IMR-90 (cell line): ENCODE measurements at regions not wholly inside any gene's neighbourhood (a gene's known extent, or its start where the extent isn't known, plus 50 kb on each side); places are given as distances from the start of the nearest gene placed in this dataset.

ENCODE experiments used
- ATAC-seq: fragments of 200-7000 bp; cut with Tn5 transposase; 2 replicates; pipeline ENCODE4 v1.9.1; 2020; ENCODE audit warnings: low read depth, mild to moderate bottlenecking, moderate library complexity
- BruUV-seq: library from RNA; stranded (reverse); fragments of 400-500 nt; replicated peaks from 2 replicates; lab custom pipeline; 2021; lab: Mats Ljungman, UMichigan
- CTCF ChIA-PET: fragments of 300-600 bp; formaldehyde crosslinking; extraction: SDS; loops from one replicate; lab custom pipeline; 2021; ENCODE audit warnings: antibody characterized with exemption; lab: Yijun Ruan, JAX
- POLR2A ChIA-PET: fragments of 300-600 bp; sonication (Branson Sonifier 250); formaldehyde crosslinking; loops from one replicate; lab custom pipeline; 2022; ENCODE audit warnings: antibody characterized with exemption; ENCODE audit not compliant: unreplicated experiment; lab: Charles Lee
- DNase-seq: peaks from one replicate; pipeline ENCODE4 v3.0.0; 2013
- H2AFZ ChIP-seq: replicated peaks from 2 replicates; pipeline ENCODE3; 2013; ENCODE audit warnings: low read length, mild to moderate bottlenecking; ENCODE audit not compliant: poor library complexity
- H2AK5ac ChIP-seq: 2 replicates; pipeline ENCODE4 v1.6.1; 2013; ENCODE audit warnings: low read depth, low read length, inconsistent platforms
- H2AK9ac ChIP-seq: replicated peaks from 2 replicates; pipeline ENCODE3; 2013; ENCODE audit warnings: mild to moderate bottlenecking, low read depth, low read length, moderate library complexity; ENCODE audit not compliant: poor library complexity
- H2BK120ac ChIP-seq: 2 replicates; pipeline ENCODE4 v1.6.1; 2013; ENCODE audit warnings: low read depth, low read length, inconsistent platforms
- H2BK15ac ChIP-seq: 3 replicates; pipeline ENCODE4 v1.6.1; 2013; ENCODE audit warnings: low read depth, low read length, inconsistent platforms
- H2BK20ac ChIP-seq: 2 replicates; pipeline ENCODE4 v1.6.1; 2013; ENCODE audit warnings: low read depth, mild to moderate bottlenecking, inconsistent platforms, low read length, moderate library complexity
- H2BK5ac ChIP-seq: 2 replicates; pipeline ENCODE4 v1.6.1; 2013; ENCODE audit warnings: mild to moderate bottlenecking, low read depth, low read length, inconsistent platforms; ENCODE audit not compliant: poor library complexity, severe bottlenecking
- H3K14ac ChIP-seq: replicated peaks from 2 replicates; pipeline ENCODE4 v1.6.1; 2013; ENCODE audit warnings: low read depth, low read length, inconsistent platforms
- H3K18ac ChIP-seq: 2 replicates; pipeline ENCODE4 v1.6.1; 2013; ENCODE audit warnings: low read depth, low read length, control low read depth
- H3K23ac ChIP-seq: 2 replicates; pipeline ENCODE4 v1.6.1; 2013; ENCODE audit warnings: low read depth, low read length, inconsistent platforms
- H3K27ac ChIP-seq: 2 replicates; pipeline ENCODE4 v1.5.1; 2013; ENCODE audit warnings: mild to moderate bottlenecking, control low read depth, low read length; ENCODE audit not compliant: insufficient read depth
- H3K27me3 ChIP-seq: 2 replicates; pipeline ENCODE4 v1.6.1; 2013; ENCODE audit warnings: low read length; ENCODE audit not compliant: control insufficient read depth, insufficient read depth
- H3K36me3 ChIP-seq: 2 replicates; pipeline ENCODE4 v1.6.1; 2013; ENCODE audit warnings: low read length, mixed read lengths; ENCODE audit not compliant: control insufficient read depth, insufficient read depth
- H3K4ac ChIP-seq: 2 replicates; pipeline ENCODE4 v1.6.1; 2013; ENCODE audit warnings: low read depth, low read length, inconsistent platforms
- H3K4me1 ChIP-seq: 2 replicates; pipeline ENCODE4 v1.6.1; 2013; ENCODE audit warnings: low read length, mixed read lengths; ENCODE audit not compliant: control insufficient read depth, insufficient read depth
- H3K4me2 ChIP-seq: 2 replicates; pipeline ENCODE4 v1.6.1; 2013; ENCODE audit warnings: low read depth, mild to moderate bottlenecking, control low read depth, low read length, moderate library complexity
- H3K4me3 ChIP-seq: 2 replicates; pipeline ENCODE4 v1.5.1; 2013; ENCODE audit warnings: low read depth, mild to moderate bottlenecking, control low read depth, low read length, moderate library complexity; ENCODE audit not compliant: insufficient read depth
- H3K56ac ChIP-seq: 2 replicates; pipeline ENCODE4 v1.6.1; 2013; ENCODE audit warnings: low read length, inconsistent platforms; ENCODE audit not compliant: insufficient read depth; ENCODE audit errors: extremely low read depth
- H3K79me1 ChIP-seq, 2 experiments: 2 replicates each; pipeline ENCODE4 v1.6.1; 2013; ENCODE audit warnings: low read length in 2 of 2, inconsistent platforms in 1 of 2, low read depth in 1 of 2
- H3K9ac ChIP-seq: 2 replicates; pipeline ENCODE4 v1.6.1; 2013; ENCODE audit warnings: low read depth, low read length, control low read depth
- H3K9me1 ChIP-seq: 2 replicates; pipeline ENCODE4 v1.6.1; 2013; ENCODE audit warnings: low read length, inconsistent platforms; ENCODE audit not compliant: insufficient read depth
- H3K9me3 ChIP-seq: 2 replicates; pipeline ENCODE4 v1.6.1; 2013; ENCODE audit warnings: low read length; ENCODE audit not compliant: control insufficient read depth, insufficient read depth
- H4K20me1 ChIP-seq: 2 replicates; pipeline ENCODE4 v1.6.1; 2013; ENCODE audit warnings: low read length, inconsistent platforms; ENCODE audit not compliant: insufficient read depth
- H4K5ac ChIP-seq: 2 replicates; pipeline ENCODE4 v1.6.1; 2013; ENCODE audit warnings: mild to moderate bottlenecking, low read depth, low read length, control low read depth
- H4K8ac ChIP-seq, 2 experiments: 2 replicates each; pipeline ENCODE4 v1.6.1; 2013; ENCODE audit warnings: low read depth in 2 of 2, low read length in 2 of 2, control low read depth in 1 of 2, inconsistent platforms in 1 of 2
- H4K91ac ChIP-seq: 2 replicates; pipeline ENCODE4 v1.6.1; 2013; ENCODE audit warnings: low read depth, low read length, inconsistent platforms; ENCODE audit not compliant: insufficient read depth
- BHLHE40 ChIP-seq: fragments of 150-350 bp; IDR thresholded peaks from 2 replicates; pipeline ENCODE4 v1.6.1; 2016; ENCODE audit warnings: mild to moderate bottlenecking, low read depth, low read length
- CEBPB ChIP-seq: IDR thresholded peaks from 2 replicates; pipeline ENCODE4 v1.6.1; 2012; ENCODE audit warnings: low read depth, low read length, improper control_type of control experiment
- CHD1 ChIP-seq: IDR thresholded peaks from 2 replicates; pipeline ENCODE4 v1.6.1; 2012; ENCODE audit warnings: low read depth, low read length, improper control_type of control experiment
- CTCF ChIP-seq: conservative IDR thresholded peaks from 2 replicates; pipeline ENCODE4 v1.5.1; 2012; ENCODE audit warnings: mild to moderate bottlenecking, low read depth, low read length, improper control_type of control experiment
- FOS ChIP-seq: fragments of 150-350 bp; IDR thresholded peaks from 2 replicates; pipeline ENCODE4 v1.6.1; 2016; ENCODE audit warnings: low read depth, low read length
- MAFK ChIP-seq: IDR thresholded peaks from 2 replicates; pipeline ENCODE4 v1.6.1; 2012; ENCODE audit warnings: low read depth, low read length, improper control_type of control experiment
- MXI1 ChIP-seq: IDR thresholded peaks from 2 replicates; pipeline ENCODE4 v1.6.1; 2012; ENCODE audit warnings: low read depth, mild to moderate bottlenecking, low read length, moderate library complexity, borderline replicate concordance
- RAD21 ChIP-seq: IDR thresholded peaks from 2 replicates; pipeline ENCODE4 v1.6.1; 2012; ENCODE audit warnings: low read length, improper control_type of control experiment
- RCOR1 ChIP-seq: IDR thresholded peaks from 2 replicates; pipeline ENCODE4 v1.6.1; 2012; ENCODE audit warnings: mild to moderate bottlenecking, low read length, improper control_type of control experiment; ENCODE audit not compliant: insufficient replicate concordance
- WGBS, 2 experiments: methylation state at CpG; one replicate each; pipeline versions ENCODE4 v1.1.5 to v1.1.7; 2013; ENCODE audit warnings: missing lambda C conversion rate in 2 of 2; ENCODE audit not compliant: insufficient read length in 1 of 2; ENCODE audit errors: extremely low coverage in 2 of 2; 5-methylcytosine and 5-hydroxymethylcytosine counted together
- dilution Hi-C: fragments of 300-500 bp; cut with HindIII; formaldehyde crosslinking; loops from one replicate; pipeline ENCODE4 v1.14.3; 2018; ENCODE audit warnings: low sequenced_read_pairs; ENCODE audit not compliant: unreplicated experiment
- in situ Hi-C: fragments of 300-500 bp; cut with MboI; formaldehyde crosslinking; loops from 3 replicates; pipeline ENCODE4 v1.14.3; 2019; ENCODE audit warnings: low sequenced_read_pairs, inconsistent platforms, mixed read lengths
- intact Hi-C: fragments of 100-400 bp; cut with micrococcal nuclease; formaldehyde crosslinking; loops from 2 replicates; pipeline ENCODE4 v1.10.0; 2022

GRCh38 chr10:57891201-57892006 is 376.3 kb downstream of the IPMK start:
- no peak overlapping the region for H3K4ac ChIP-seq
- H2AK5ac ChIP-seq: no peak overlapping the region
- no peak overlapping the region for H3K14ac ChIP-seq
- H3K4me2 ChIP-seq: no peak overlapping the region
- H2BK15ac ChIP-seq: no peak overlapping the region
- ChIA-PET CTCF (no interaction called here), POLR2A (no interaction called here)
- H3K18ac ChIP-seq: no peak overlapping the region
- no peak overlapping the region for H3K23ac ChIP-seq
- H3K9ac ChIP-seq: no peak overlapping the region
- no peaks in the 10 kb centered on the region for H3K79me1 ChIP-seq
- H3K4me1 ChIP-seq: no peaks in the 10 kb centered on the region
- dilution Hi-C loops (no loop called here), in situ Hi-C loops (no loop called here), intact Hi-C loops (no loop called here)
- no peak overlapping the region for H2BK120ac ChIP-seq
- no peak overlapping the region for H4K8ac ChIP-seq
- no peak overlapping the region for H4K91ac ChIP-seq
- no peak for ATAC-seq
- H3K56ac ChIP-seq: no peak overlapping the region
- H4K20me1 ChIP-seq: no peaks in the 10 kb centered on the region
- H3K4me3 ChIP-seq: no peak overlapping the region
- TF ChIP-seq MAFK (no peak), RAD21 (no peak), BHLHE40 (no peak), CTCF (no peak), RCOR1 (no peak), FOS (no peak), MXI1 (no peak), CEBPB (no peak), CHD1 (no peak)
- H2BK5ac ChIP-seq: no peak overlapping the region
- H3K36me3 ChIP-seq: no peaks in the 10 kb centered on the region
- no peak for DNase-seq
- H4K5ac ChIP-seq: no peak overlapping the region
- no peaks in the 10 kb centered on the region for H3K9me1 ChIP-seq
- H2AK9ac ChIP-seq: no peak overlapping the region
- no peak overlapping the region for H2AFZ ChIP-seq
- H3K9me3 ChIP-seq: no peaks in the 10 kb centered on the region
- no peak overlapping the region for H2BK20ac ChIP-seq
- H3K27ac ChIP-seq: no peak overlapping the region
- H3K27me3 ChIP-seq: no peaks in the 10 kb centered on the region
- no CpG with 5 or more reads among the region's 7 CpGs for WGBS, 2 experiments
- BruUV-seq: no TSS peak
